ENCODE measurements at regions not wholly inside any gene's neighbourhood (a gene's known extent, or its start where the extent isn't known, plus 50 kb on each side); places are given as distances from the start of the nearest gene placed in this dataset.
A peak's percentile ranks its signal among the peaks of the same experiment; 100 is the strongest.
"Not testable (repeated sequence)": the region's sequence is repeated elsewhere in the genome, so short reads cannot be mapped to it uniquely, and the experiment has no call there.

DNA sequence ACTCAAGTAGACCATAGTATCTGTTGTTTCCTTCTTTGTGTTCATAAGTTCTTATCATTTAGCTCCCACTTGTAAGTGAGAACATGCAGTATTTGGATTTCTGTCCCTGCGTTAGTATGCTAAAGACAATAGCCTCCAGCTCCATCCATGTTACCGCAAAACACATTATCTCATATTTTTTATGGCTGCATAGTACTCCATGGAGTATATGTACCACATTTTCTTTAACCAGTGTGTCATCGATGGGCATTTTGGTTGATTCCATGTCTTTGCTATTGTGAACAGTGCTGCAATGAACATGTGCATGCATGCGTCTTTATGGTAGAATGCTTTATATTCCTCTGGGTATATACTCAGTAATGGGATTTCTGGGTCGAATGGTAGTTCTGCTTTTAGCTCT is 148.1 kb upstream of the IRS2 start:
- DNase-seq, result not testable (repeated sequence)

DNA sequence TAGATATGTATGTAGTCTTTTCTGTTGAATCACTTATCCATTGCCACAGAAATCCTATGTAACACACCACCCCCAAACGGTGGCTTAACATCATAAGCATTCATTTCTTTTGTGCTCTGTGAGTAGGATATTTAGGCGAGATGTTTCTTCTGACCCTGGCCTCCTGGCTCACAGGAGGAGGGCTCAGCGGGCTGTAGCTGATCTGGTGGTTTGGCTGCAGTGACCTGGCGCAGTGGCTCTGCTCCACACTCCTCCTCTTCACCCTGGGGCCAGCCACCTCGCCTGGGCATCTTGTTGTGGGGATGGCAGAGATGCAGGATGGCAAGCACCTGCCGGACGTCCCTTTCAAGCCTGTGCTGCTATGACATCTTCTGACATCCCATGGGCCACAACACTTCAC is 147.1 kb upstream of the IRS2 start:
- DNase-seq, result no peak

DNA sequence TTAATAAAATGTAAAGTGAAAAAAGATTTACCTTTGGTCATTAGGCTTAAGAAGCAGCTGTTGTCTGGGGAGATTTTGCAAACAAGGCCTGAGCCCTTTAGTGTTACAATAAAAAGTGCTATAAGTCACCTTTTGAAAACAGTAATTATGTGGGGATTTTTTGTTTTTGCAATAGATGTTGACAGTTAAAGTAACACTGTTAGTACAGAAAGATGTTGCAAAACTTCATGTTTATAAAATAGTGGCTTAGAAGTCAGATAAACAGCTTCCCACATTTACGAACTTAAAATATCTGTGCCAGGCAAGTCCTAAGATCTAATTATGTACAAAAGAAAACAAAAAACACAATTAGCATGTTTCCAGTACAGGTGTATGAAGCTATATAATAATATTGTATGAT is 138.0 kb upstream of the IRS2 start:
- DNase-seq, result no peak

DNA sequence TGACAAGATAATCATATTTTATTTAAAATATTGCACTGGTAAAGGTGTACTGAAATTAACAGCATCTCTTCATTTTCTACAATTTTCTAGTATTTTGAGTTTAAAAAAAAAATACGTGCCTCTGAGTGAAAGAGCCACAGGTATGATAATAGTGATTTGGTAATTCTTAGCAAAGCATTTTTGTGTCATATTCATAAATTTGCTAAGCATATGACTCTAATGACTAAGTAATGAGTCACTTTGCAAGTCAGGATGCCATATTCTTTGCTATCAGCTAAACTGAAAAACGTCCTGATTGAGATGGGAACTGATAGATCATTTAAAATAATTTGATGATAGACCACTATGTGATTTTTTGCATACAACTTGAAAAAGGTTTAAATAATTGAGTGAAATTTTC is 136.1 kb upstream of the IRS2 start:
- DNase-seq, result no peak

DNA sequence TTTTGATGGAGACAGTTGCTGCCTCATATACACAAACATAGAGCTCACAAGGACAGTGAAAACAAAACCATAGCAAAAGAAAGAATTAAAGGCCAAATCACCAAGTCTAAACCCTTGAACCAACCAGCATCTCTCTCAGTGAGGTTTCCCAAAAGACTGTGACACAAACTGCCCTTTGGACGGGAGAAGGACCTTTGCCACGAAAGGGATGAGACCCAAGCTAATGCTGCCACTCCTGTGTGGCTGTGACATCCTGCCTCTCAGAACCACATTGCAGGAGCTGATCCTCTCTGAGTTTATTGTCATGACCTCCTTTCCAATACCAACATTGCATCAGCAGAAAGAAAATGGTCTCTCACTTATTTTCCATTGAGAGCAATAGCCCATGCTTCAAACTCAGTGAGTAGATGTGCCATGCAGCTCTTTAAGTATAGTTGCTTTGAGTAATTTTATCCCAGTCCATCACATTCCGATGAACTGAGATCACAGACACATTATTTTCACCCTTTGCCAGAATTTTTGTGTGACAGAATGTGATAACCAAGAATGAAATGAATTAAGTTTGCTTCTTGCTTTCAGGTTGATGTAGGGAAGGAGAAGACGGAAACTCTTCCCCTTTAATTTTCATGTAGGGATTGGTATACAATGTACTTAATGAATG is 133.5 kb upstream of the IRS2 start:
- no peak for DNase-seq

DNA sequence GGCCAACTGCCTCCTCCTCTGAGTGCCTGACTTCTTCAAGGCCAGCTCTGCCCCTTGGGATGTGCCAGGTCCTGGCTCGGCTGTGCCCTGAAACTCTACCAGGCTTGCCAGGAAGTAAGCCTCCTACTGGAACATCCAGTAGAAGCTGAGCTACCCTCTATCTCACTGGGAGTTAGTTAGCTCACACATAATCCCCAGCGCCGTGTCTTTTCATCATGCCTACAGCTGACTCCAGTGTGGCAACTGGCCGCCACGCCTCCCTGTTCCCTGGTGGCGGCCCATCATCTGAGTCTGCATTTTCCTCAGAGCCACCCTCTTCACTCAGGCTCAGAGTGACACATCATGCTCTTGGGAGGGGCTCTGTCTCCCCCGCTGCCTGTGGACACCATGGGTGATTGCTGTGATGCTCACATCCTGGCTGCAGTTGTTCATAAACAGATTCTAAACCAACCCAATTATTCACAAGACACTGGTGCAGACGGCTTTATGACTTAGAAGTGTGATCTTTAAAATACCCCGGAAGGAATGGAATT is 131.9 kb upstream of the IRS2 start:
- DNase-seq, result no peak

DNA sequence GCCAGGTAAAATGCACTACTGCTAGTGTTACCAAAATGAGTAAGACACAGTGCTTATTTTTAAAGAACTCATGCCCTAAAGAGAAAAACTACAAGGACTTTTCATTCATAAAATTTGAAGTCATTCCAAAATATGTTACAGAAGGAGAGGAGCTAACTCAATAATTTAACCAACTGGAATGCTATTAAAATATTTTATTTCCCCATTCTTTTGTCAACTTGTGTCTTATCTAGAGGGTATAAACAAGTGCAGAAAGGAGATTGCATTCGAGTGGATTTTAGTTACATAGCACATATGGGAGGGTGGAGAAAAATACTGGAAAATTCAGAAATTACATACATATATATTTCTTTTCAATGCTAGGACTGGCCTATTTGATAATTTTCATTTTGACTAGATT is 131.0 kb upstream of the IRS2 start:
- no peak for DNase-seq

DNA sequence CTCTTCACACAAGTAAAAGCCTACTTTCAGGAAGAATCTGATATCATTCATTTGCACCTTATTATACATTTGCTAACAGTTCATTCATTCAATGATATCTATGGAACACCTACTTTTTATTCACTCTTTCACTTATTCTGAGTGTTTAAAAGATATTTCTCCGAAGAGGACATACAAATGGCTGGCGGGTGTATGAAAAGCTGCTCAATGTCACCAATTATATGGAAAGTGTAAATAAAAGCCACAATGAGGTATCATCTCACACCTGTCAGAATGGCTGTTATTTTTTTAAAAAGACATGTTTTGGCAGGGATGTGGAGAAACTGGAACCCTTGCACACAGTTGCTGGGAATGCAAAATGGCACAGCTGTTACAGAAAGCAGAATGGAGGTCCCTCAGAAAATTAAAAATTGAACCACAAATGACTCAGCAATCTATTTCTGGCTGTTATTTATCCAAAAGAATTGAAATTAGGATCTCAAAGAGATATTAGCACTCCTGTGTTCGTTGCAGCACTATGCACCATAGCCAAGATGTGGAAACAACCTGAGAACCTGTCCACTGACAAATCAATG is 127.6 kb upstream of the IRS2 start:
- DNase-seq, result peak in 1 of 2 experiments; percentile 45

DNA sequence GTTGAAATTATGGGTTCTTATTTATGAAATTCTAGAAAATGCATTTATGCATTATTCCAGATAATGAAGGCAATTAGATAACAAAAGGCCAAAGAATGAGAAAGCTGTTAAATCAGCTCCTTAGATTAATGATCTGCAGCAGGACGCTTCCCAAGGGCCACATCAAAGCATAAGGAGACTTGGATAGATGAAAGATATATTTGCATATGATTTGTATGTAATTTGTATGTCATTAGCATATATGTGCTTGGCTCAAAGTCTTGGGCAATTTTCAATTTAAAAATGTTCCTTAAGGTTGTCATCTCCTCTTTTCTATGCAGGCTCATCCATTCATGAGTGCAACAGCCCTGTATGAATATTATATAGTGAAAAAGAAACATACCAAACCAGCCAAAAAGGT is 126.8 kb upstream of the IRS2 start:
- no peak for DNase-seq

DNA sequence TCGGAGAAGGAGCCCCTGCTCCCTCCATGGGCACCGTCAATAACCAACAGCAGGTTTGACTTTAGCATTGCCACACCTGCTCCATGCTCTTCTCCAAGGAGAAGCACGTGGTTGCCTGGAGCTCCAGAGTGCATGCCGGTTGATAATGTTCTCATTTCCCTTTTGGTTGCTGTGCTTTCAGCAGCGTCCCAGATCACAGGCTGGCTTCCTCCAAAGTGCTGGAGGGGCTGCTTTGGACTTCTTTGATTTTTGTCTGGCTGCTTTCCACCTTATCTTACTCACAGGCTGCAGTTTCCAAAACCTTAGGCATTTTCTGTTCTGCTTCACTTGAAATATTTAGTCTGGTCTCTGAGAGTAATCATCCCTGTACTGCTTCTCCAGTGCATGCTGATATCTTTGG is 123.8 kb upstream of the IRS2 start:
- DNase-seq, result no peak

DNA sequence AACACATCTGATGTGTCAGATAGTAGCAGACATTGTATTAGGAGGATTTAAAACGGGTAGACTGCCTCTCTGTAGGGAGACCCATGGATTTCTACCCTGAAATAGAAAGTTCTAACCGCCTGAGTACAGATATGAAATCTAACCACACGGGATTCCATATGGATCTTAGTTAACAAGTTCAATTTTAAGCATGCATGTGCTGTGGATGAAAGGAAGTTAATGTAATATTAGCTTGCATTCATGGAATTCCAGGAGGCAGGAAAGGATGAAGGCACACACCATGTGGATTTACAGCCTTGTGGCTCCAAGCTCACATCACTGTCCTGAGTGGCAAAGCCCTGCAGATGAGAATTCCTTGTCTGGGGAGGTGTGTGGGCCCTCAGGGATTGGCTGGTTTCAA is 120.6 kb upstream of the IRS2 start:
- no peak for DNase-seq

DNA sequence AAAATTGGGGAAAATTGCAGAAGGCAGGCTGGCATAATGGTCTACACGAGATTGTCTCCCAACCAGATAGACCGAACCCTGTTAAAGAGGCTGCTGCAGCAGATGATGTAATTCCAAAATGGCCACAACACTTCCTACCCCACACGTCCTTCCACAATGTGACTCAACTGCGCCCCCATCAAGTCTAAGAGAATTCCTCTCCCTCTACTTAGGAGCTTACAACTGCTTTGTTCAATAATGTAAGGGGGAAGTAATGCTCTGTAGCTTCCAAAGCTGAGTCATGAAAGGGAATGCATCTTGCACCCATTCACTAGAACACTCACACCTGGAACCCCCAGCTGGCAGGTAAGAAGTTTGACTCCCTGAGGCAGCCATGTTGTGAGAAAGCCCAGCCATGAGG is 117.8 kb upstream of the IRS2 start:
- DNase-seq, result no peak

DNA sequence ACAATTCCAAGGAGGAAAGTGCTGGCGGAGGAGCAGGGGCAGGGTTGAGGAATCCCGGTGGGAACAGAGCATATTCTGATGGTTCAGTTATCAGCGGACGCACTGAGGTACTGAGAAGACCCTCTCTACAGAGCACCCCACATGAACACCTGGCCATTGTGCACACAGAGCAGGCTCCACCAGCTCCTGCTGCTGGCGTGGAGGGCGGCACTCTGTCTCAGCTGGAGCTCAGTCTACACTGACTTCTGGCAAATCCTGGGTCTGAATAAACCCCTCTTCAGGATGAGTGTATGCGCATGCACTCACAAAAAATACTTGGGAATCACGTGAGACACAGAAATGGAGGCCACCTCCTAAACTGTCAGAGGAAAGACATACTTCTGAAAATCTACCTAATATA is 114.4 kb upstream of the IRS2 start:
- no peak for DNase-seq

DNA sequence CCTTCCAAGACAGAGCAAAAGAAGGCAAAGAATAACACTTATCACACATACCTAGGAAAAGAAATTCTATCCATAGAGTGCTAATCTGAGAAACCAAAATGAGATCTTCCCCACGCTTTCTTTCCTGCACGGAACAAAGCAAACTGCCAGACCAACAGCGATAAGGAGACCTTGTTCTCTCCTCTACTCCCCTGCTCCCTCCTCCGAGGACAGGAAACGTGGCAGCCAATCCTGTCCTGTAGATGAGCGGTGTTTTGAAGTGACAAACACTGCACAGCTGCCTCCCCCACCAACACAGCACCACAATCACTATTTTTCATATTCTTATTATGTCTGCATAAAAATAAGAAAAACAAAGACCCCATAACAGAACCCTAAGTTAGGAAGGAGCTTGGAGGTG is 113.9 kb upstream of the IRS2 start:
- DNase-seq, result no peak

DNA sequence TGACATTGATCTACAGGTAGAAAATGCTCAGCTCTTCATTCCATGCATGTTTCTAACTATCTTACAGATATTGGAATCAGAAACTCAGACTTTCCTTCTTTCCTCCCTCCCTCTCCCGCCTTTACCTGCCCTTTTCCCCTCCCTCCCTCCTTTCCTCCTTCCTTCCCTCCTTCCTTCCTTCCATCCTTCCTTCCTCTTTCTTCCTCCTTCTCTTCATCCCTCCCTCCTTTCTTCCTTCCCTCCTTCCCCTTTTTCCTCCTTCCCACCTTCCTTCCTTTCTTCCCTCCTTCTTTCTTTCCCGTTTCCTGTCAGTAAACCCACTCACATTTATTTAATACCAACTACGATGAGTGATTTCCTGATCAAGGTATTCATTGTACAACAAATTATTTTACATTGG is 113.4 kb upstream of the IRS2 start:
- DNase-seq, result no peak

DNA sequence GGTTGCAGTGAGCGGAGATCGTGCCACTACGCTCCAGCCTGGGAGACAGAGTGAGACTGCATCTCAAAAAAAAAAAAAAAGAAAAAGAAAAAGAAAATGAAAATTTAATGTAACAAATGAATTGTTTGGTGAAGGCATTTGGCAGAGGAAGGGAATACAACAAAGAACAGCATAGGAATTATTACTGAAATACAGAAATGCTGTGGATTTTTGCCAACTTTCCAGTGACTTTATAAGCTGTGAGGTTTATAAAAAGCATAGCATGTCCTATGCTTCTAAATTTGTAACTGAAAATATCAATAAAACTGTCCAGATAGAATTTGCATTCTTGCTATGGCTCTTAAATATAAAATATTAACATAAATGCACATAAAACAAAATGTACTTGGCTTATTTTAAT is 112.9 kb upstream of the IRS2 start:
- DNase-seq, result no peak

DNA sequence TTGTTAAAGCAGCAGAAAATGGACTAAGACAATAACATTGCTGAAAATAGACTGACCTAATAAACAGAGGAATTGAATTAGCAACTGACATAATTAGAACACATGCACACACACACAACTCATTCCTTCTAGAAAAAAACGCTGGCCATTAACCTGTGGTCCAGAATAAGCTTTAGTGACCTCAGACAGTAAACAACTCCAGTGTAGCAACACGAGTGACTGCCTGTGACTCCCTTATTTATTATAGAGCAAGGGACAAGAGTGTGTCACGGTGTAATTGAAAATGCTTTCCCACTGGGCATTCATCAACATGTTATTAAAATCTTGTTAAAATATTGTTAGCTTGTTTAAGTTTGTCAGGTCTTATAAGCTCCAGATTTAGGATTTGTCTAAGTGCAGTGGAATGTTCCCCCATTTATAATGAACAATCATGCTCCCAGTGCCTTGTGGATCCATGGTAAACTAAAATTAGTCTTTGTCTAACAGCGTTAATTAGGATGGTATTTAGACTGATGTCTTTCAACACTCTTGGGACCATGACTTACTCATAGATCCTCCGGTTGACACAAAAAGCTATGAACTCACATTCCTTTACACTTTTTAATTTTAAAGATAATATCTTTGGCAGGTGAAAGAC is 111.7 kb upstream of the IRS2 start:
- DNase-seq, result no peak

DNA sequence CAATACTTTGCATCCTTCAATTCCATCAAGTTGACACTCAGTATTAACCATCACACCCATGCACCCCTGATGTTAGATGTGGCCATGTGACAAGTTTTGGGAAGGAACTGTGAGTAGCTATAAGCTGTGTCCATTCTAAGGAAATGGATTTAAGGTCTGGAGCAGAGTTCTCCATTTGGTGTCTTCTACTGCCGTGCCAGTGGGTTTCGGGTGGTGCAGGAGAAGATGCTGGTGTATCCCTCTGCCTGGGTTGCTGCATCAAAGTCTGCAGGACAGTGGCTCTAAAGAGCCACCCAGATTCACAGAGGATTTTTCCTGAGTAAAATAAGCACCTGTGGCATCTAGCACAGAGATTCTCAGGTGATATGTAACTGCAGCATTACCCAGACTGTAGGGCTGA is 105.7 kb upstream of the IRS2 start:
- no peak for DNase-seq

DNA sequence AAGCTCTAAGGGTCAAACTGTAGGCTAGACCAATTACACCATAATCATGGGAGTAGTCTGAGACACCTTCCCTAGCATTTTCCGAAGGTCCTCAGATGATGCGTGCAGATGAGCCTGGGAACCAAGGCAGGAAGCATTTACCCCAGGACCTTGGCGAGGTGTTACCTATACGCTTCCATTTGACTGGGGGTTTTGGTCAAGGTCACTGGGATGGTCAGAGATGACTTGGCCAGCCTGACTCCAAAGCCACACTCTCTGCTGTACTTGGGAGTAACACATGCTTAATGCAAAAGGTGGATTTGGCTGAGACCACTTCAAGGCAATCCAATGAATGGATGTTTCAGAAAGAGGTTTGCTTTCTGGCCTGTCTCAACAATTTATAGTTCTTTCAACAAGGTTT is 98.9 kb upstream of the IRS2 start:
- no peak for DNase-seq

DNA sequence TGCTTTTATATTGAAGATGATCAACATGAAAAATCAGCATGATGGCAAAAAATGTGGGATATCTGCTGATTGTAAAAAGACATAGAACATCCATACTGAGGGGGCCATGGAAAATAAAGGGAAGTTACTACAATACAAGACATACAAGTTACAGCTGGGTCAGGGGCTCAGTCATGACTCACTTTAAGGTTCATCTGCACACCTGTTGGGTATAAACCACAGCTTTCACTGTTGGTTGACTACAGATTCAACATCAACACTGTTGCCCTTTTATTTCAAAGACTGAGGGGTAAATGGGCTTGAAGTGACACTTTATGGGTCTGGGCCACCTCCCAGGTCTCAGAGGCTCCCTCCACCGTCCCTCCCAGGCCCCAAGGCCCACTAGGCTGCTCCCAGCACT is 98.1 kb upstream of the IRS2 start:
- DNase-seq, result no peak

DNA sequence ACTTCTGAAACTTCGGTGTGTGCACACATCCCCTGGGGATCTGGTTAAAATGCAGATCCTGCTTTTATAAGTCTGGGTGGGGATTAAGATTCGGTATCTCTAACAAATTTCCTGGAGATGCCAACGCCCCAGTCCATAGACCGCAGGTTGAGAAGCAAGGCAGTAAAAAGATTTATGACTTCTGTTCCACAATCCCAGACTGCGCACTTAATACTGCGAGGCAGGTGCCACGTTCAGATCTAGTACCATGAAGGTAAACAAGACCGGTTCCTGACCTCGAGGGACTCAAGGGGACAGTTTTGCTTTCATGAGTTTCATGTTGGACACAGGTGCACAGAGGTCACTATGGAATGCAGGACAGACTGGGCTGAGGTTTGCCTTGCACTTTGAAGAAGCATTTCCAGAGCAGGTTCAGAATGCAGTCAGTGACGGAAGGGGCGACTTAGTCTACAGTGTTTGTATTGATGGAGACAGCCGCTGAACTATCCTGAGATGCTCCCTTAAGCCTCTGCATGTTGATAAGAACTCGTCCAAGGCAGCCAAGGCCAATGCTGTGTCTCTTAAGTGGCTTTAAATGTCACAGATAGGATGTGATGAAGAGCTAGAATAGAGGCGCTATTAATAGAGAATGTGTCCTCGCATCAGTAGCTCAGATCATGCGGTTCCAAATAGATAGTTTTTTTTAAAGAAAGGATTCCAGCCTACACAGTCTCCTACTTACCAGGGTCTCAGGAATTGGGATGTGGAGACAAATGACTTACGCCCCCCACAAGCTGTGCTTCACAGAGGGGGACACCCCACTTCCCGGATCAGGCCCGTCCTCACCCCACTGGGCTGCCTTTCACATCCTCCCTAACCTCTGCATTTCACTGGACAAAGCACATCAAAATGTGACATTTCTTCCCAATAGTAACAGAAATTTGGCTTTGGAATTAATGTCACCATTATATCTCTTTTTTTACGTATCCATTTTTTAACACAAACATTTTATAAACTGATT is 97.1 kb upstream of the IRS2 start:
- no peak for DNase-seq

DNA sequence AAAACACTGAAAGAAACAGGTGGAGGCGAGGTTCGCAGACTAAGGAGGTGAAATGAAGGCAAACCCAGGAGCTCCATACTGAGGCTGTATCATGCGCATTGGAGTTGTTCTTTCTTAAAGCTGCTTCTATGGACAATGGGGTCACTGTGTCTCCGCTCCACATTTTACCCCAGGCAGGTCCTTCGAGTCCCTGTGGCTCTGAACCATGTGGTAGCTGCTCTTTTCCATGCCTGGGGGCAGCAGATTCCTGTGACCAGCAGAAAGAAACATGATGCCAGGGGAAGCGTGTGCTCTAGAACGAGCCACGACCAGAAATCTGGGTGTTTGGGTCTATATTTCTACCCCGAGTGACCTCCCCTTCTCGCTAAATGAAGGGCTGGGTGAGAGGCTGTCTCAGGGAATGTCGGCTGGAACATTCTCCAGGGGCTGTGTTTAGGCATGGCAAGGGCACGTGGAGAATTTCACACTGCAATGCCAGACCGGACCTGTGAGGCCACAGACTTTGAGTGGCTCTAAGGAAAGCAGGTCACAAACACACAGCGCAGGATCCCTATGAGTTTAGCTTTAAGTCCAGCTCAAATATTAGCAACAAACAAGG is 95.7 kb upstream of the IRS2 start:
- no peak for DNase-seq

DNA sequence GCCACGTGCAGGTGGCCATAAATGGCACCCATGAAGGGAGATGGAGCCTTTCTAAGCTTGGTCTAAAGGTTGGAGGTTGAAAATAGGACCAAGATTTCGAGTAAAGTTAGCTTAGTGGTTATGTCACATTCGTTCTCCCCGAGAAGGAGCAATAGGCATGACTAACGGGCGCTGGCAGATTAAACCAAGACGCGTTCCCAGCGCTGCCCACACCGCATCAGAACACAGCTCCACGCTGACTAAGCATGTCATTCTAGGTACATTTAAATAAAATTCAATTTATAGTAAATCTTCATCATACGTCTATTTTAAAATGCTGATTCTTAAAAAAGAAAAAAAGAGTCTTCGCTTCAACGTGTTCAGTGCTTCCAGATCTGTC is 95.0 kb upstream of the IRS2 start:
- DNase-seq, result no peak
